ENCODE measurements at regions not wholly inside any gene's neighbourhood (a gene's known extent, or its start where the extent isn't known, plus 50 kb on each side); places are given as distances from the start of the nearest gene placed in this dataset.

GRCh38 chr4:55258152-55258865, 87.7 kb upstream of the SRD5A3 start:
- TF ChIP-seq MYC (IDR thresholded peaks at IDR 0.05; ENCODE audit: low read depth, low read length) (no peak), FOS (IDR thresholded peaks at IDR 0.05; ENCODE audit: borderline replicate concordance, insufficient read depth, low read length) (peak; percentile 40), CTCF (IDR thresholded peaks at IDR 0.05; ENCODE audit: extremely low read depth in 1 of 2, insufficient read depth in 1 of 2, low read depth in 1 of 2, low read length in 2 of 2) (no peak), POLR2A (IDR thresholded peaks at IDR 0.05; ENCODE audit: low read depth, low read length) (peak; percentile 35), GATA2 (IDR thresholded peaks at IDR 0.05; ENCODE audit: insufficient read depth, insufficient read length, low read depth, low read length) (peak; percentile 59), JUN (IDR thresholded peaks at IDR 0.05; ENCODE audit: borderline replicate concordance, insufficient read depth, insufficient read length, low read depth) (no peak), EZH2 (IDR thresholded peaks at IDR 0.05; ENCODE audit: borderline replicate concordance, low read depth, low read length, severe bottlenecking) (no peak), MAX (IDR thresholded peaks at IDR 0.05; ENCODE audit: insufficient read depth, insufficient read length) (no peak), POLR2AphosphoS5 (IDR thresholded peaks at IDR 0.05; ENCODE audit: insufficient read depth, low read depth, low read length) (no peak)
- peak; percentile 58 for FAIRE-seq

More at GRCh38 chr4:55258152-55258865, 87.7 kb upstream of the SRD5A3 start:
- peaks cover 13% of the 10 kb centered on the region for H3K4me1 ChIP-seq (ENCODE audit: control insufficient read depth, extremely low read depth, insufficient read depth, low read length)
- no peaks in the 10 kb centered on the region for H3K9me3 ChIP-seq (replicated peaks; ENCODE audit: control insufficient read depth, insufficient read depth, low read length)
- H3K27me3 ChIP-seq (ENCODE audit: control insufficient read depth in 2 of 2, insufficient read depth in 2 of 2, low read length in 2 of 2) = no peaks in the 10 kb centered on the region
- H4K20me1 ChIP-seq (replicated peaks; ENCODE audit: control insufficient read depth, extremely low read depth, insufficient read depth, low read length) = no peaks in the 10 kb centered on the region
- ChIA-PET CTCF (interaction anchor here (1.6 kb wide), 1 partner anchor 12 kb away, joined by 5 read pairs; no protein-coding TSS in a partner anchor), POLR2A (no interaction called here)
- no peak overlapping the region for H2AFZ ChIP-seq (ENCODE audit: low read depth, low read length)
- peak overlapping the region; percentile 1 for H3K27ac ChIP-seq (ENCODE audit: insufficient read depth, low read depth, low read length)
- no peaks in the 10 kb centered on the region for H3K79me2 ChIP-seq (ENCODE audit: control insufficient read depth, insufficient read depth, low read length)
- dilution Hi-C loops (cut with MboI; ENCODE audit: extremely low pct_ligation_motif_present, low sequenced_read_pairs) (no loop called here), intact Hi-C loops (cut with micrococcal nuclease) (loop anchor here (1.0 kb wide), 1 partner anchor 12 kb away; no protein-coding TSS in a partner anchor)
- no peak overlapping the region for H3K9ac ChIP-seq (replicated peaks; ENCODE audit: extremely low read depth, insufficient read depth, low read length)
- peak; percentile 90 for DNase-seq (ENCODE audit: low read depth, low spot score)
- H3K4me2 ChIP-seq (ENCODE audit: insufficient read depth, low read length) = peak overlapping the region; percentile 20
- BruUV-seq (replicated peaks) = no TSS peak
- no peaks in the 10 kb centered on the region for H3K9me1 ChIP-seq (replicated peaks; ENCODE audit: control insufficient read depth, extremely low read depth, insufficient read depth, low read length)
- no peaks in the 10 kb centered on the region for H3K36me3 ChIP-seq (ENCODE audit: control insufficient read depth in 2 of 2, extremely low read depth in 1 of 2, insufficient read depth in 2 of 2, low read length in 2 of 2)
- H3K4me3 ChIP-seq (replicated peaks in 1 of 3; ENCODE audit: insufficient read depth in 1 of 3, low read depth in 1 of 3, low read length in 3 of 3) = no peak overlapping the region

All from endothelial cell of umbilical vein (primary cell).